ENCODE measurements at regions not wholly inside any gene's neighbourhood (a gene's known extent, or its start where the extent isn't known, plus 50 kb on each side); places are given as distances from the start of the nearest gene placed in this dataset.

- no peak overlapping the region for H4K5ac ChIP-seq (ENCODE audit: insufficient read length, low read depth, low read length)
- H3K27ac ChIP-seq (ENCODE audit: low read depth, low read length), result no peak overlapping the region
- DNase-seq (ENCODE audit: low read depth in 1 of 2, low spot score in 2 of 2) (no peak), FAIRE-seq (no peak)
- no peak overlapping the region for H2BK120ac ChIP-seq (replicated peaks; ENCODE audit: low read depth, low read length)
- H4K8ac ChIP-seq (ENCODE audit: extremely low read depth, insufficient read depth, low read length), result no peak overlapping the region
- H3K4me1 ChIP-seq (replicated peaks in 1 of 4; ENCODE audit: control insufficient read depth in 3 of 4, insufficient read depth in 4 of 4, low read length in 3 of 4), result peaks cover 0 to 4% (median 0%) of the 10 kb centered on the region in 4 experiments; a peak in 1 of 7 replicates
- no peak overlapping the region for H3K18ac ChIP-seq (ENCODE audit: extremely low read depth, low read length)
- no peak overlapping the region for H2BK15ac ChIP-seq (ENCODE audit: low read length)
- no peak overlapping the region for H3K56ac ChIP-seq (replicated peaks; ENCODE audit: insufficient read length, low read depth, low read length)
- no peak overlapping the region for H3K14ac ChIP-seq (ENCODE audit: insufficient read length)
- CTCF ChIA-PET (ENCODE audit: partially characterized antibody), result no interaction called here
- POLR2A ChIA-PET (ENCODE audit: partially characterized antibody), result no interaction called here
- no peak overlapping the region for H3K9ac ChIP-seq (replicated peaks in 1 of 4; ENCODE audit: extremely low read depth in 1 of 4, low read depth in 3 of 4, low read length in 3 of 4)
- H2BK5ac ChIP-seq (ENCODE audit: low read depth, low read length), result no peak overlapping the region
- no peak overlapping the region for H3K4me3 ChIP-seq (ENCODE audit: extremely low read depth in 1 of 4, insufficient read depth in 2 of 4, low read depth in 3 of 4, low read length in 4 of 4)
- H4K91ac ChIP-seq (replicated peaks; ENCODE audit: insufficient read length, low read length), result no peak overlapping the region
- 81% methylated on average over 5 of the region's 5 CpGs; no CpG with 5 or more reads in 1 of the 2 experiments for WGBS, 2 experiments (ENCODE audit: extremely low coverage in 1 of 2, insufficient coverage in 1 of 2, insufficient read length in 1 of 2, insufficient replicate concordance in 2 of 2, low coverage in 1 of 2, low lambda C conversion rate in 2 of 2, missing lambda C conversion rate in 1 of 2)
- no peak overlapping the region for H3K4ac ChIP-seq (replicated peaks; ENCODE audit: insufficient read length, low read depth, low read length)
- no peak overlapping the region for H2BK12ac ChIP-seq (ENCODE audit: low read depth, low read length)
- no peaks in the 10 kb centered on the region for H3K9me3 ChIP-seq (ENCODE audit: insufficient read depth in 2 of 2, low read depth in 1 of 2, low read length in 1 of 2)
- no peaks in the 10 kb centered on the region for H3K36me3 ChIP-seq (ENCODE audit: control insufficient read depth in 2 of 4, insufficient read depth in 4 of 4, low read length in 3 of 4)
- no peak overlapping the region for H2AFZ ChIP-seq (ENCODE audit: low read length)
- TF ChIP-seq RNF2 (IDR thresholded peaks at IDR 0.05; ENCODE audit: borderline replicate concordance, low read depth, low read length, missing control alignments, poor library complexity, severe bottlenecking), result no peak
- no peak for TF ChIP-seq GTF2F1 (IDR thresholded peaks at IDR 0.05; ENCODE audit: borderline replicate concordance, low read depth, low read length)
- no peak for TF ChIP-seq ATF2 (IDR thresholded peaks at IDR 0.05; ENCODE audit: low read length)
- no peak for TF ChIP-seq PHF8 (conservative IDR thresholded peaks at IDR 0.05; ENCODE audit: low read depth, low read length)
- TF ChIP-seq CHD2 (IDR thresholded peaks at IDR 0.05; ENCODE audit: low read length), result no peak
- no peak for TF ChIP-seq CREB1 (IDR thresholded peaks at IDR 0.05)
- no peak for TF ChIP-seq RXRA (IDR thresholded peaks at IDR 0.05; ENCODE audit: insufficient read depth, low read depth, low read length)
- no peak for TF ChIP-seq ZNF274 (IDR thresholded peaks at IDR 0.05; ENCODE audit: borderline replicate concordance, extremely low read depth, low read length)
- TF ChIP-seq SIRT6 (IDR thresholded peaks at IDR 0.05; ENCODE audit: low read length), result no peak
- no peak for TF ChIP-seq SRF (IDR thresholded peaks at IDR 0.05; ENCODE audit: low read depth, low read length)
- H3K79me1 ChIP-seq (ENCODE audit: low read depth, low read length), result no peaks in the 10 kb centered on the region
- H3K4me2 ChIP-seq (ENCODE audit: insufficient read depth in 1 of 2, low read depth in 2 of 2, low read length in 2 of 2), result no peak overlapping the region
- H4K20me1 ChIP-seq (replicated peaks in 1 of 2; ENCODE audit: control insufficient read depth in 1 of 2, insufficient read depth in 2 of 2, low read length in 2 of 2), result no peaks in the 10 kb centered on the region
- H3K79me2 ChIP-seq (ENCODE audit: control insufficient read depth in 1 of 2, insufficient read depth in 2 of 2, low read length in 2 of 2), result no peaks in the 10 kb centered on the region
- no peak overlapping the region for H2BK20ac ChIP-seq (ENCODE audit: low read length)
- H3K27me3 ChIP-seq (replicated peaks in 1 of 4; ENCODE audit: control insufficient read depth in 3 of 4, extremely low read depth in 1 of 4, insufficient read depth in 3 of 4, low read length in 3 of 4), result no peaks in the 10 kb centered on the region
- H3K23ac ChIP-seq (ENCODE audit: insufficient read length), result no peak overlapping the region
- no peak overlapping the region for H2AK5ac ChIP-seq (ENCODE audit: low read depth, low read length)
- no peaks in the 10 kb centered on the region for H3K23me2 ChIP-seq (ENCODE audit: low read depth, low read length)
Measured at GRCh38 chr5:12312343-12312742, 408.1 kb upstream of the CTNND2 start.

Data from H1 (cell line).